ENCODE measurements at regions not wholly inside any gene's neighbourhood (a gene's known extent, or its start where the extent isn't known, plus 50 kb on each side); places are given as distances from the start of the nearest gene placed in this dataset.

DNA sequence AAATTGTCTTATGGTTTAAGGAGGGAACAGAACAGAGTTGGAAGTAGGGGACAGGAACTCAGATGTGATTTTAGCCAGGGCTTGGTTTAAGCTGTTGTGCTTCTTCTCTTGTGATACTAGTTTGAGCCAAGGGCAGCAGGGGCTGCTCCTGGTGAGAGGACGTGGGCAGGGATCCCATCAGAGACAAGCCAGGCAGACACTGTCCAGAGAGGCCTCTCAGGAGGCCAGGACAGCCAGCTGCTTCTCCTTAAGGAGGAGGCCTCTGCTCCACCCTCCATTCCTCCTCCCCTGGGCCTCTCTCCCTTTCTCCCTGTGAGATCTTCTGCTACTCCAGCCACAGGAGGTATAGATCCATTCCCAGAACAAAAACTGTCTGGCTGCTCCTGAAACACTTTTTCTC, 108.4 kb upstream of the MLN start:
- TF ChIP-seq, protein P1, sequence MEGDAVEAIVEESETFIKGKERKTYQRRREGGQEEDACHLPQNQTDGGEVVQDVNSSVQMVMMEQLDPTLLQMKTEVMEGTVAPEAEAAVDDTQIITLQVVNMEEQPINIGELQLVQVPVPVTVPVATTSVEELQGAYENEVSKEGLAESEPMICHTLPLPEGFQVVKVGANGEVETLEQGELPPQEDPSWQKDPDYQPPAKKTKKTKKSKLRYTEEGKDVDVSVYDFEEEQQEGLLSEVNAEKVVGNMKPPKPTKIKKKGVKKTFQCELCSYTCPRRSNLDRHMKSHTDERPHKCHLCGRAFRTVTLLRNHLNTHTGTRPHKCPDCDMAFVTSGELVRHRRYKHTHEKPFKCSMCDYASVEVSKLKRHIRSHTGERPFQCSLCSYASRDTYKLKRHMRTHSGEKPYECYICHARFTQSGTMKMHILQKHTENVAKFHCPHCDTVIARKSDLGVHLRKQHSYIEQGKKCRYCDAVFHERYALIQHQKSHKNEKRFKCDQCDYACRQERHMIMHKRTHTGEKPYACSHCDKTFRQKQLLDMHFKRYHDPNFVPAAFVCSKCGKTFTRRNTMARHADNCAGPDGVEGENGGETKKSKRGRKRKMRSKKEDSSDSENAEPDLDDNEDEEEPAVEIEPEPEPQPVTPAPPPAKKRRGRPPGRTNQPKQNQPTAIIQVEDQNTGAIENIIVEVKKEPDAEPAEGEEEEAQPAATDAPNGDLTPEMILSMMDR (conservative IDR thresholded peaks at IDR 0.05; ENCODE audit: low read length) = no peak
- TF ChIP-seq EZH2phosphoT487 (IDR thresholded peaks at IDR 0.05; ENCODE audit: borderline replicate concordance, low read depth, low read length) = no peak
